ENCODE measurements at regions not wholly inside any gene's neighbourhood (a gene's known extent, or its start where the extent isn't known, plus 50 kb on each side); places are given as distances from the start of the nearest gene placed in this dataset.

DNA sequence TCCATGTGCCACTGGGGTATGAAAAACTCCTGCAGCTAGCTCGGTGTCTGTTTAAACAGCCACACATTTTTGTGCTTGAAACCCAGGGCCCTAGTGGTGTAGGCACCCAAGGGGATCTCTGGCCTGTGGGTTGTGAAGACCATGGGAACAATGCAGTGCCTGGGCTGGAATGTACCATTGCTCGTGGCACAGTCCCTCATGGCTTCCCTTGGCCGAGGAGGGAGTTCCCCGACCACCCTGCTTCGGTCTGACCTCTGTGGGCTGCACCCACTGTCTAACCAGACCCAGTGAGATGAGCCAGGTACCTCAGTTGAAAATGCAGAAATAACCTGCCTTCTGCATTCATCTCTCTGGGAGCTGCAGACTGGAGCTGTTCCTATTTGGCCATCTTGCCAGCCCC, 214.0 kb downstream of the TRPC6 start:
- Histone ChIP-seq H3K27me3 (ENCODE audit: insufficient read depth, poor library complexity, severe bottlenecking) (no peaks in the 10 kb centered on the region), H3K27ac (replicated peaks) (no peak overlapping the region), H3K4me3 (replicated peaks; ENCODE audit: insufficient read depth, low read length) (no peak overlapping the region)
- DNase-seq (ENCODE audit: low read depth in 1 of 2, low spot score in 1 of 2), result no peak
- no peak for TF ChIP-seq POLR2AphosphoS5 (IDR thresholded peaks at IDR 0.05; ENCODE audit: low read depth)
- TF ChIP-seq, protein P1, sequence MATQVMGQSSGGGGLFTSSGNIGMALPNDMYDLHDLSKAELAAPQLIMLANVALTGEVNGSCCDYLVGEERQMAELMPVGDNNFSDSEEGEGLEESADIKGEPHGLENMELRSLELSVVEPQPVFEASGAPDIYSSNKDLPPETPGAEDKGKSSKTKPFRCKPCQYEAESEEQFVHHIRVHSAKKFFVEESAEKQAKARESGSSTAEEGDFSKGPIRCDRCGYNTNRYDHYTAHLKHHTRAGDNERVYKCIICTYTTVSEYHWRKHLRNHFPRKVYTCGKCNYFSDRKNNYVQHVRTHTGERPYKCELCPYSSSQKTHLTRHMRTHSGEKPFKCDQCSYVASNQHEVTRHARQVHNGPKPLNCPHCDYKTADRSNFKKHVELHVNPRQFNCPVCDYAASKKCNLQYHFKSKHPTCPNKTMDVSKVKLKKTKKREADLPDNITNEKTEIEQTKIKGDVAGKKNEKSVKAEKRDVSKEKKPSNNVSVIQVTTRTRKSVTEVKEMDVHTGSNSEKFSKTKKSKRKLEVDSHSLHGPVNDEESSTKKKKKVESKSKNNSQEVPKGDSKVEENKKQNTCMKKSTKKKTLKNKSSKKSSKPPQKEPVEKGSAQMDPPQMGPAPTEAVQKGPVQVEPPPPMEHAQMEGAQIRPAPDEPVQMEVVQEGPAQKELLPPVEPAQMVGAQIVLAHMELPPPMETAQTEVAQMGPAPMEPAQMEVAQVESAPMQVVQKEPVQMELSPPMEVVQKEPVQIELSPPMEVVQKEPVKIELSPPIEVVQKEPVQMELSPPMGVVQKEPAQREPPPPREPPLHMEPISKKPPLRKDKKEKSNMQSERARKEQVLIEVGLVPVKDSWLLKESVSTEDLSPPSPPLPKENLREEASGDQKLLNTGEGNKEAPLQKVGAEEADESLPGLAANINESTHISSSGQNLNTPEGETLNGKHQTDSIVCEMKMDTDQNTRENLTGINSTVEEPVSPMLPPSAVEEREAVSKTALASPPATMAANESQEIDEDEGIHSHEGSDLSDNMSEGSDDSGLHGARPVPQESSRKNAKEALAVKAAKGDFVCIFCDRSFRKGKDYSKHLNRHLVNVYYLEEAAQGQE (IDR thresholded peaks at IDR 0.05; ENCODE audit: insufficient replicate concordance, low read depth), result no peak
- TF ChIP-seq SPI1 (IDR thresholded peaks at IDR 0.05; ENCODE audit: borderline replicate concordance, low read depth), result no peak
- no peak for TF ChIP-seq GABPA (IDR thresholded peaks at IDR 0.05; ENCODE audit: low read depth)
- TF ChIP-seq, protein P2, sequence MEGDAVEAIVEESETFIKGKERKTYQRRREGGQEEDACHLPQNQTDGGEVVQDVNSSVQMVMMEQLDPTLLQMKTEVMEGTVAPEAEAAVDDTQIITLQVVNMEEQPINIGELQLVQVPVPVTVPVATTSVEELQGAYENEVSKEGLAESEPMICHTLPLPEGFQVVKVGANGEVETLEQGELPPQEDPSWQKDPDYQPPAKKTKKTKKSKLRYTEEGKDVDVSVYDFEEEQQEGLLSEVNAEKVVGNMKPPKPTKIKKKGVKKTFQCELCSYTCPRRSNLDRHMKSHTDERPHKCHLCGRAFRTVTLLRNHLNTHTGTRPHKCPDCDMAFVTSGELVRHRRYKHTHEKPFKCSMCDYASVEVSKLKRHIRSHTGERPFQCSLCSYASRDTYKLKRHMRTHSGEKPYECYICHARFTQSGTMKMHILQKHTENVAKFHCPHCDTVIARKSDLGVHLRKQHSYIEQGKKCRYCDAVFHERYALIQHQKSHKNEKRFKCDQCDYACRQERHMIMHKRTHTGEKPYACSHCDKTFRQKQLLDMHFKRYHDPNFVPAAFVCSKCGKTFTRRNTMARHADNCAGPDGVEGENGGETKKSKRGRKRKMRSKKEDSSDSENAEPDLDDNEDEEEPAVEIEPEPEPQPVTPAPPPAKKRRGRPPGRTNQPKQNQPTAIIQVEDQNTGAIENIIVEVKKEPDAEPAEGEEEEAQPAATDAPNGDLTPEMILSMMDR (IDR thresholded peaks at IDR 0.05; ENCODE audit: insufficient read depth, low read length), result no peak

DNA sequence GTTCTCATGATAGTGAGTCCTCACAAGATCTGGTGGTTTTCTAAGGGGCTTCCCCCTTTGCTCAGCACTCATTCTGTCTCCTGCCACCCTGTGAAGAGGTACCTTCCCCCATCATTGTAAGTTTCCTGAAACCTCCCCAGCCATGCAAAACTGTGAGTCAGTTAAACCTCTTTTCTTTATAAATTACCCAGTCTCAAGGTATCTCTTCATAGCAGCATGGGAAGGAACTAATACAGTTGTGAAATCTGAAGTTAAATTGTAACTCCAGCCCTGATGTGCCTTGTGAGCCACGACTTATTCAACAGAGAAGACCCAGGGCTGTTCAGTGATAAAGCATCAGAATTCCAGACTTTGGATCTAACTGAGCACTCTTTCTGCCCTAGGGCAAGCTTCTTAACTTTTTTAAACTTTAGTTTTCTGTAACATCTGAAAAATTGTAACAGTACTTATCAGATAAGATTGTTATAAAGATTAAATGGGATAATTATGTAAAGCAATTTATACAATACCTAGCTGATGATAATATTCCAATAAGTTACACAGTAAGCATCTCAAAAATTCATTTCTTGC, 220.0 kb downstream of the TRPC6 start:
- H3K27me3 ChIP-seq (ENCODE audit: insufficient read depth, poor library complexity, severe bottlenecking), result no peaks in the 10 kb centered on the region
- no peak for DNase-seq (ENCODE audit: low read depth in 1 of 2, low spot score in 1 of 2)
- no peak for TF ChIP-seq POLR2AphosphoS5 (IDR thresholded peaks at IDR 0.05; ENCODE audit: low read depth)
- no peak overlapping the region for H3K27ac ChIP-seq (replicated peaks)
- H3K4me3 ChIP-seq (replicated peaks; ENCODE audit: insufficient read depth, low read length), result no peak overlapping the region

DNA sequence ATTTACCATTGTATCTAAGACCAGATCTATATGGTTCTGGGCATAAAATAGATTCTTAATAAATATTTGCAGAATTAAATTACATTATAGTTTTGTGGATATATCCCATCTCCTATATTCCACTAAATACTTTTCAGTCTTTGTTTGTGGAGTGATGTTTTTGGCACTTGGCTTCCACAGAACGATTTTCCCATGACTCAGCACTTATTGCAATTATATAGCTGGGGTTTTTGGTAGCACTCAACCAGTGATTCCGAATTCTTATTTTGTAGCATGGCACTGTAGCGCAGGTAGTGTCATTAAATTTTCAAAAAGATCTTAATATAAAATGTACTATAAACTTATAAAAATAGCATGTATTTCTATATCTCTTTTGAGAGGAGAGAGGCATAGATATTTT, 221.2 kb downstream of the TRPC6 start:
- no peak overlapping the region for H3K27ac ChIP-seq (replicated peaks)
- H3K27me3 ChIP-seq (ENCODE audit: insufficient read depth, poor library complexity, severe bottlenecking), result no peaks in the 10 kb centered on the region
- TF ChIP-seq SPI1 (IDR thresholded peaks at IDR 0.05; ENCODE audit: borderline replicate concordance, low read depth) (no peak), GABPA (IDR thresholded peaks at IDR 0.05; ENCODE audit: low read depth) (no peak), POLR2AphosphoS5 (IDR thresholded peaks at IDR 0.05; ENCODE audit: low read depth) (no peak)
- TF ChIP-seq, protein P2 (IDR thresholded peaks at IDR 0.05; ENCODE audit: insufficient read depth, low read length), result no peak
- TF ChIP-seq, protein P1 (IDR thresholded peaks at IDR 0.05; ENCODE audit: insufficient replicate concordance, low read depth), result no peak
- H3K4me3 ChIP-seq (replicated peaks; ENCODE audit: insufficient read depth, low read length), result no peak overlapping the region
- no peak for DNase-seq (ENCODE audit: low read depth in 1 of 2, low spot score in 1 of 2)

DNA sequence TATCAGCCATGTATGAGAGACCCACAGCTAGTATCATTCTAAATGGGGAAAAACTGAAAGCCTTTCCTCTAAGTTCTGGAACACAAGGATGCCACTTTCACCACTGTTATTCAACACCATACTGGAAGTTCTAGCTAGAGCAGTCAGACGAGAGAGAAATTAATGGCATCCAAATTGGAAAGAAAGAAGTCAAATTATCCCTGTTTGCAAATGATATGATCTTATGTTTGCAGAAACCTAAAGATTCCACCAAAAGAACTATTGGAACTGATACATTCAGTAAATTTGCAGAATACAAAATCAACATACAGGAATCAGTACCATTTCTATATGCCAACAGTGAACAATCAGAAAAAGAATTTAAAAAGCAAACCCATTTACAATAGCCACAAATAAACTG, 226.0 kb downstream of the TRPC6 start:
- Histone ChIP-seq H3K27me3 (ENCODE audit: insufficient read depth, poor library complexity, severe bottlenecking) (no peaks in the 10 kb centered on the region), H3K4me3 (replicated peaks; ENCODE audit: insufficient read depth, low read length) (no peak overlapping the region), H3K27ac (replicated peaks) (no peak overlapping the region)
- TF ChIP-seq, protein P1 (IDR thresholded peaks at IDR 0.05; ENCODE audit: insufficient replicate concordance, low read depth), result no peak
- TF ChIP-seq, protein P2 (IDR thresholded peaks at IDR 0.05; ENCODE audit: insufficient read depth, low read length), result no peak
- TF ChIP-seq GABPA (IDR thresholded peaks at IDR 0.05; ENCODE audit: low read depth) (no peak), SPI1 (IDR thresholded peaks at IDR 0.05; ENCODE audit: borderline replicate concordance, low read depth) (no peak), POLR2AphosphoS5 (IDR thresholded peaks at IDR 0.05; ENCODE audit: low read depth) (no peak)
- DNase-seq (ENCODE audit: low read depth in 1 of 2, low spot score in 1 of 2), result no peak
